ENCODE measurements at regions not wholly inside any gene's neighbourhood (a gene's known extent, or its start where the extent isn't known, plus 50 kb on each side); places are given as distances from the start of the nearest gene placed in this dataset.
A peak's percentile ranks its signal among the peaks of the same experiment; 100 is the strongest.
"Not testable (repeated sequence)": the region's sequence is repeated elsewhere in the genome, so short reads cannot be mapped to it uniquely, and the experiment has no call there.

GRCh38 chr19:21626091-21626490, 120.7 kb downstream of the ZNF429 start:
- Histone ChIP-seq H3K4me3 (no peak overlapping the region), H3K27ac (no peak overlapping the region), H3K4me1 (no peaks in the 10 kb centered on the region), H3K27me3 (no peaks in the 10 kb centered on the region), H3K36me3 (no peaks in the 10 kb centered on the region), H3K9me3 (no peaks in the 10 kb centered on the region)
- DNase-seq: no peak
- ATAC-seq: no peak
- TF ChIP-seq CTCF (IDR thresholded peaks at IDR 0.05) (no peak), POLR2A (IDR thresholded peaks at IDR 0.05) (no peak)
- WGBS, 4 donors: 24 to 76% (median 39%) methylated on average over 1 of the region's 1 CpG
- intact Hi-C loops (cut with DNase I): no loop called here

DNA sequence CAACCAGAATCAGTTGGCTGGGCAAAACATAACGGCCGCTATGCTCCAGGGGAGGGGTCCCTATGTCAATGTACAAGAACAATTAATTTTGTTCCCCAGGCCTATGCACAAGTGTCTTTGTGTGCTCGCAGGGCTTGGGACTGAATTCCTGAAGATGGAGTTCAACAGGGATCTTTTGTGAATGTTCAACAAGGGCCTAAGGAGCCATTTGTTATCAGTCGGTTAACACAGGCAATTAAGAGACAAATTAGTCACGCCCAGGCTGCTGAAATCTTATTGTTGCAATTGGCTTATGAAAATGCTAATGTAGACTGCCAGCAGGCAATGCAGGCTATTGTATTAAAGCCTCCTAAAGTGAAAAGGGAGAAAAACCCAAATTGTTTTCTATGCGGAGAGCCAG, 117.5 kb downstream of the ZNF429 start:
- Histone ChIP-seq H3K4me3 (no peak overlapping the region), H3K27me3 (no peaks in the 10 kb centered on the region), H3K9me3 (no peaks in the 10 kb centered on the region), H3K27ac (no peak overlapping the region), H3K4me1 (no peaks in the 10 kb centered on the region), H3K36me3 (no peaks in the 10 kb centered on the region)
- DNase-seq: no peak
- WGBS, 4 donors: 71 to 92% (median 74%) methylated on average over 6 of the region's 6 CpGs
- intact Hi-C loops (cut with DNase I): no loop called here
- TF ChIP-seq CTCF (IDR thresholded peaks at IDR 0.05): no peak
- no peak for TF ChIP-seq POLR2A (IDR thresholded peaks at IDR 0.05)
- ATAC-seq: no peak

GRCh38 chr19:21621671-21622070, 116.3 kb downstream of the ZNF429 start:
- no peak overlapping the region for H3K4me3 ChIP-seq
- 78 to 87% (median 83%) methylated on average over 6 of the region's 6 CpGs for WGBS, 4 donors
- no peaks in the 10 kb centered on the region for H3K9me3 ChIP-seq
- H3K36me3 ChIP-seq: no peaks in the 10 kb centered on the region
- no peak for ATAC-seq
- intact Hi-C loops (cut with DNase I): no loop called here
- H3K27me3 ChIP-seq: no peaks in the 10 kb centered on the region
- H3K4me1 ChIP-seq: no peaks in the 10 kb centered on the region
- no peak for DNase-seq
- no peak overlapping the region for H3K27ac ChIP-seq
- no peak for TF ChIP-seq POLR2A (IDR thresholded peaks at IDR 0.05)

DNA sequence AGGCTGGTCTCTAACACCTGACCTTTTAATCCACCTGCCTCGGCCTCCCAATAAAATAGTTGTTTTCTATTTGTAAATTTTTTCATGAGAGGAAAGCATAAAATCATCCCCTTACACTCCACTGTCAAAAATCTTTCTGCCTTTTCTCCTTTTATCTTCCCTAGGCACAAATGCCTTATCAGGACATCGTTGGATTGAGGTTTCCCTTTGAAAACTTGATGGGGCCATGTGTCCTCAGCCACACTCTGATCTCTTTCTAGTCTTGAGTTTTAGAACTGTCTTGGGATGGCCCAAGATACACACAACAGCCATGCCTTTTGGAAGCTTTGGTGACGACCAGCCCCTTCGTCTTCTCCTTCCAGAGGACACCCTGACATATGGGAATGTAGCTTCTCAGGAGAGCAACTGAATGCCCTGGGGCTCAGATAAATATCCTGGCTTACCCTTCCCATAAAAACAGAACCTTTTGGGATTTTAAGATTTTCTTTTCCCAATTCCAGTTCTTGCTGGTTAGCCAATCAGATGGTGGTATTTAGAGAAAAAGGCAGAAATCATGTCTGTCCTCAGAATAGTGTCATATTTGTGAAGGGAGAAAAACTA, 112.4 kb downstream of the ZNF429 start:
- TF ChIP-seq CTCF (IDR thresholded peaks at IDR 0.05): no peak
- no peak for TF ChIP-seq POLR2A (IDR thresholded peaks at IDR 0.05)
- Histone ChIP-seq H3K4me3 (no peak overlapping the region), H3K36me3 (no peaks in the 10 kb centered on the region), H3K27ac (no peak overlapping the region), H3K27me3 (no peaks in the 10 kb centered on the region), H3K9me3 (no peaks in the 10 kb centered on the region), H3K4me1 (no peaks in the 10 kb centered on the region)
- no peak for DNase-seq
- 50 to 78% (median 59%) methylated on average over 3 to 4 of the region's 4 CpGs for WGBS, 4 donors
- intact Hi-C loops (cut with DNase I): no loop called here
- no peak for ATAC-seq

DNA sequence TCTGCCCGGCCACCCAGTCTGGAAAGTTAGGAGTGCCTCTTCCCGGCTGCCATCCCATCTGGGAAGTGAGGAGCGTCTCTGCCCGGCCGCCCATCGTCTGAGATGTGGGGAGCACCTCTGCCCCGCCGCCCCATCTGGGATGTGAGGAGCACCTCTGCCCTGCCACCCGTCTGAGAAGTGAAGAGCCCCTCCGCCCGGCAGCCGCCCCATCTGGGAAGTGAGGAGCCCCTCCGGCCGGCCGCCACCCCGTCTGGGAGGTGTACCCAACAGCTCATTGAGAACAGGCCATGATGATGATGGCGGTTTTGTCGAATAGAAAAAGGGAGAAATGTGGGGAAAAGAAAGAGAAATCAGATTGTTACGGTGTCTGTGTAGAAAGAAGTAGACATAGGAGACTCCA, 109.4 kb downstream of the ZNF429 start:
- WGBS, 4 donors: 88 to 97% (median 95%) methylated on average over 14 to 19 of the region's 19 CpGs
- DNase-seq; H3K4me1 ChIP-seq; H3K27me3 ChIP-seq; H3K27ac ChIP-seq; intact Hi-C loops (cut with DNase I); H3K9me3 ChIP-seq; H3K36me3 ChIP-seq; H3K4me3 ChIP-seq; ATAC-seq: not testable (repeated sequence)

DNA sequence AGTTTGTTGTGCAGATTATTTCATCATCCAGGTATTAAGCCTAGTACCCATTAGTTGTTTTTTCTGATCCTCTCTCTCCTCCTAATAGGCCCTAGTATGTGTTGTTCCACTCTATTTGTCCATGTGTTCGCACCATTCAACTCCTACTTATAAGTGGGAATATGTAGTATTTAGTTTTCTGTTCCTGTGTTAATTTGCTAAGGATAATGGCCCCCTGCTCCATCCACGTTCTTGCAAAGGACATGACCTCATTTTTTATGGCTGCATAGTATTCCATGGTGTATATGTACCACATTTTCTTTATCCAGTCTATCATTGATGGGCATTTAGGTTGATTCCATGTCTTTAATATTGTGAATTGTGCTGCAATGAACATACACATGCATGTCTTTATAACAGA, 107.8 kb downstream of the ZNF429 start:
- peak overlapping the region in 2 of 12 donors; percentile 59 to 72 for H3K27ac ChIP-seq
- H3K4me3 ChIP-seq; H3K36me3 ChIP-seq; H3K9me3 ChIP-seq; DNase-seq; intact Hi-C loops (cut with DNase I); ATAC-seq; H3K4me1 ChIP-seq; H3K27me3 ChIP-seq: not testable (repeated sequence)
- 44 to 82% (median 75%) methylated on average over 2 of the region's 2 CpGs for WGBS, 4 donors
